ENCODE measurements at regions not wholly inside any gene's neighbourhood (a gene's known extent, or its start where the extent isn't known, plus 50 kb on each side); places are given as distances from the start of the nearest gene placed in this dataset.

- no peak for DNase-seq
Observed at GRCh38 chr11:36730761-36731160, 132.7 kb upstream of the RAG2 start.

GRCh38 chr11:36729825-36730224 is 131.8 kb upstream of the RAG2 start:
- no peak for DNase-seq

- no peak for DNase-seq
Observed at GRCh38 chr11:36726420-36726819, 128.4 kb upstream of the RAG2 start.

- no peak for DNase-seq
Observed at GRCh38 chr11:36724742-36725385, 126.8 kb upstream of the RAG2 start.

GRCh38 chr11:36722421-36722820 is 124.4 kb upstream of the RAG2 start:
- no peak for DNase-seq

- no peak for DNase-seq
Observed at GRCh38 chr11:36719358-36720107, 121.5 kb upstream of the RAG2 start.

GRCh38 chr11:36718451-36718850 is 120.4 kb upstream of the RAG2 start:
- DNase-seq: no peak

- DNase-seq: no peak
Observed at GRCh38 chr11:36713715-36714114, 115.7 kb upstream of the RAG2 start.

- no peak for DNase-seq
Observed at GRCh38 chr11:36711104-36711825, 113.2 kb upstream of the RAG2 start.

All from DMS79 (cell line).